GM12864 (cell line): ENCODE measurements at regions not wholly inside any gene's neighbourhood (a gene's known extent, or its start where the extent isn't known, plus 50 kb on each side); places are given as distances from the start of the nearest gene placed in this dataset.

ENCODE experiments used
- DNase-seq: peaks from one replicate; pipeline ENCODE4 v3.0.0-alpha.2; 2011; ENCODE audit warnings: low read depth
- H3K4me3 ChIP-seq: 2 replicates; pipeline ENCODE4 v1.5.1; 2011; ENCODE audit warnings: mild to moderate bottlenecking, low read depth, low read length, control low read depth
- TF ChIP-seq, protein P1 (sequence below): IDR thresholded peaks from 2 replicates; pipeline ENCODE4 v1.5.1; 2011; ENCODE audit warnings: low read depth, mild to moderate bottlenecking, moderate library complexity, low read length, control low read depth, inconsistent platforms; ENCODE audit errors: missing control alignments

DNA sequence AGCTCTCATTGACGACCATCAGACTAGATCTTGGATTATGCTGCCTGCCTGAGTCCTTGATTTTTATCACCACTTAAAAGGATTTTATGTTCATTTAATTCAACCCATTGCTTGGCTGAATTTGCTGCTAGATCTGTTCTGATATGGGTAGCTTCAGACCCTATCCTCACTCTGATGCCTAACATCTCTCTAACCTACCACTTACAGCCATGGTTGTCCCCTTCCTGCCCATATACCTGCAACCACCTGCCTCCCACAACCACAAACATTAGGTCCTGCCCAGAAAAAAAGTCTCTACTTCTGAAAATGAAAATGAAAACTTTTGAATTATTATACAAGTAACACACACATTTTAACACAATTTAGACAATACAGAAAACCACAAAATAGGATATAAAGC is 310.8 kb downstream of the HNRNPD start:
- DNase-seq: no peak
- no peak overlapping the region for H3K4me3 ChIP-seq
- TF ChIP-seq, protein P1, sequence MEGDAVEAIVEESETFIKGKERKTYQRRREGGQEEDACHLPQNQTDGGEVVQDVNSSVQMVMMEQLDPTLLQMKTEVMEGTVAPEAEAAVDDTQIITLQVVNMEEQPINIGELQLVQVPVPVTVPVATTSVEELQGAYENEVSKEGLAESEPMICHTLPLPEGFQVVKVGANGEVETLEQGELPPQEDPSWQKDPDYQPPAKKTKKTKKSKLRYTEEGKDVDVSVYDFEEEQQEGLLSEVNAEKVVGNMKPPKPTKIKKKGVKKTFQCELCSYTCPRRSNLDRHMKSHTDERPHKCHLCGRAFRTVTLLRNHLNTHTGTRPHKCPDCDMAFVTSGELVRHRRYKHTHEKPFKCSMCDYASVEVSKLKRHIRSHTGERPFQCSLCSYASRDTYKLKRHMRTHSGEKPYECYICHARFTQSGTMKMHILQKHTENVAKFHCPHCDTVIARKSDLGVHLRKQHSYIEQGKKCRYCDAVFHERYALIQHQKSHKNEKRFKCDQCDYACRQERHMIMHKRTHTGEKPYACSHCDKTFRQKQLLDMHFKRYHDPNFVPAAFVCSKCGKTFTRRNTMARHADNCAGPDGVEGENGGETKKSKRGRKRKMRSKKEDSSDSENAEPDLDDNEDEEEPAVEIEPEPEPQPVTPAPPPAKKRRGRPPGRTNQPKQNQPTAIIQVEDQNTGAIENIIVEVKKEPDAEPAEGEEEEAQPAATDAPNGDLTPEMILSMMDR: no peak

DNA sequence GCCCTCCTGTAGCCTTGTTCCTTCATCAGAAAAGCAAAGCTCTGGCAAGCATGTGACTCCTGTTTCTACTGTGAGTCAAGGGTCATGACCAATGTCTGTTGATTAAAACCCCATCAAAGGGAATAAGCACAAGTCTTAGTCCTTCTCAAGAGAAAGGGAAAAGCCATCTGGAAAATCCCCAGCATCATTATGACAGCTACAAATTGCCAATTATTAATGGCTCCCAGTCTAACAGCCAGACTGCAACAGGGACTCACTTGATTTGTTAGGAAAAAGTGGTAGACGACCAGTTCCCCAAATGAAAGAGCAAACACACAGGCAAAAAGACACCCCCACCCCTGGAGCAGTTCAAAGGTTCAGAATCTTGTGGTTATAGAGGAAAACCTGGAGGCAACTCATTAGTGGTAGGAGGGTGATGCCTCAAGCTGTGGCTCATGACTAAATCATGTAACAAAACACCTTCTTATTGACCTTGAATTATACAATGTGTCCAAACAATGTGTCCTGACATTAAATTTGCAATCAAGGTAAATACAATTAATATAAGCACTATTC is 315.7 kb downstream of the HNRNPD start:
- TF ChIP-seq, protein P1: no peak
- no peak for DNase-seq
- H3K4me3 ChIP-seq: no peak overlapping the region

DNA sequence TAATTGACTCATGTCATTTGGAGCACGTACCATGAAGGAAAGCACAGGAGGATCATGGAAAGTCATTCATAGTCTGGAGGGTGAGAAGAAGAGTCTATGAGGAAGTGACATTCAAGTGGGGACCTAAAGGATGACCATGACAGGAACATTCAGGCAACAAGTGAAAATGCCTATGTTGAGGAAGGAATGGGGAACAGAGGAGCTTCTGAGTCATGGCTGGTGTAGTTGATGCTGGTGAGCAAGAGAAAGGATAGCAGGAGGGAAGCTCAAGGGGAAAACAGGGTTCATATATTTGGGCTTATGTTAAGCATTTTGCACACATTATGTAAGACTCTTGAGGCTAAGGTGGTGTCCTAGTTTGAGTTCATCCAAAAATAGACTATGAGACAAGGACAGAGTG is 318.6 kb downstream of the HNRNPD start:
- H3K4me3 ChIP-seq: no peak overlapping the region
- TF ChIP-seq, protein P1: no peak
- no peak for DNase-seq

DNA sequence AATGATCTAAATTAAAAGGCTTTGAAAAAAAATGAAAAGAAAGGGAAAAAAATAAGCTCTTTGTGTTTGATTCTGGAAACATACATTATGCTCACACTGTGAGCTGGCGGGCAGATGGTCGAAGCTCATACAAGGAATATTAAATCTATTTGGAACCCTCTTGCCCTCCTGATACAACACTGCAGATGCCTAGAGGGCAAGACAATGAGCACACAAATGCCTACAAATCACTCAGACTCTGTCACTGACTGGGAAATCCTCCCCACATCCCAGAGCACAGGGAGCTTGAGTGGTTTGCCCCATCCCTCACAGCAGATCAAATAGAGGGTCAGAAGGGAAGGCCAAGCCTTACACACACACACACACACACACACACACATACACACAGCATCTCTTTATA is 320.4 kb downstream of the HNRNPD start:
- TF ChIP-seq, protein P1: no peak

DNA sequence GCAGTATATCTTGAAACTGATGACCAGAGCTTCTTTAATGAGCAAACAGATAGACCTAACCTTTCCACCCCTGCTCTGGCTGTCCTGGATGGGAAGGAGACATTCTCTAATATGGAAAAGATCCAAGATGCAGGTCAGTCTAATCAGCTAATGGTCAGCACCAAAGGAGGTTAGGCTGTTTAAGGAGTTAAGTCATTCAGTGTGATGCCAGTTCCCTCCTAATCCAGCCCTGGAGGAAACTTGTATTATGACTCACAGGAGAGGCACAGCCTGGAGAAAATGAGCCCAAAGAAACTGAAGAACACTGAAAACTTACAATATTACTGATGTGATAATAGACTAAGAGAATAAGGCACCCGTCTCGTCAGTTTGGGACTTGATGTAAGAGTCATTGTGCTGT is 323.0 kb downstream of the HNRNPD start:
- H3K4me3 ChIP-seq: no peak overlapping the region
- no peak for DNase-seq
- TF ChIP-seq, protein P1: no peak

More for the DNA sequence above, 320.4 kb downstream of the HNRNPD start:
- H3K4me3 ChIP-seq: no peak overlapping the region
- DNase-seq: no peak

DNA sequence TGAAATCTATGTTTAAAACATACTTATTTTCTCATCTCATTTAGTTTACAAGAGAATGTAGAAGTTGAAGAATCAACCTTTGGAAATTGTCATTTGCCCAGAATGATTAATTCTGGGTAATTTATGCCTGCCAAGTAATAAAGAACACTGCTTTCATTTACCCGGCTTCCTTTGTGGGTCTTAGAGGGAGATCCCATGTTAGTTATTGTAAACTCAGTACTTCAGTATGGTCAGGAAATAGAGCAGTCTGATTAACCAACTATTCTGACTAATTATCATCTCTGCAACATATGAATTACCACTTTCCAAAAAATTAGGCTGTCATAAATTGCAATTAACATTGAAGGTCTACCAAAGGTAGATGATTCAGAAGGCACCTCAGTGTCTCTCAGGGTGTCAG is 324.5 kb downstream of the HNRNPD start:
- H3K4me3 ChIP-seq: no peak overlapping the region
- TF ChIP-seq, protein P1: no peak
- no peak for DNase-seq

DNA sequence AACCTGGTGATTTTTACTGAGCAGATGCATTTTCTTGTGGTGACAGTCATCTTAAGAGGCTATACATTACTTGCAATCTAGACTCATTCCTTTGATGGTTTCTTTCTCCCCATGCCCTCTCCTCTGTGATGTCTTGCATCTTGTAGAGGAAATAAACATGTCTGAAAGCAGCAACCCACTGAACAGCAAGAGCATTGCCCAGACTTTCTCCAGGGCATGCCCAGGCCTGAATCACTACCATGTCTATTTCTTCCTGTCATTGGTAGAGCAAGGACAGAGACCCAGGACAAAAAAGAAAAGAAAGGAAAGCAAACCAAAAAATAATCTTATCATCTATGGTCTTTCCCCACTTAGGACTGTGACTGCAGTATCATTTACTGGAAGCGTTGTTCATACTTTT is 326.1 kb downstream of the HNRNPD start:
- TF ChIP-seq, protein P1: no peak

More for the DNA sequence above, 326.1 kb downstream of the HNRNPD start:
- DNase-seq: no peak
- H3K4me3 ChIP-seq: no peak overlapping the region
